Panc1 (cell line): ENCODE measurements at regions not wholly inside any gene's neighbourhood (a gene's known extent, or its start where the extent isn't known, plus 50 kb on each side); places are given as distances from the start of the nearest gene placed in this dataset.

Source experiments
- ATAC-seq: fragments of 200-7000 bp; cut with Tn5 transposase; 2 replicates; pipeline ENCODE4 v1.9.1; 2020; ENCODE audit warnings: mild to moderate bottlenecking, moderate library complexity
- BruUV-seq: library from RNA; stranded (reverse); fragments of 400-500 nt; replicated peaks from 2 replicates; lab custom pipeline; 2021; lab: Mats Ljungman, UMichigan
- CTCF ChIA-PET: fragments of 300-600 bp; sonication (Branson Sonifier 250); formaldehyde crosslinking; loops from one replicate; lab custom pipeline; 2022; ENCODE audit warnings: antibody characterized with exemption; lab: Charles Lee
- POLR2A ChIA-PET: fragments of 300-600 bp; sonication (Branson Sonifier 250); formaldehyde crosslinking; loops from one replicate; lab custom pipeline; 2022; ENCODE audit warnings: antibody characterized with exemption; lab: Charles Lee
- DNase-seq: peaks from one replicate; pipeline ENCODE4 v3.0.0-alpha.2; 2010; ENCODE audit warnings: low read depth, low spot score
- H3K27ac ChIP-seq: 2 replicates; pipeline ENCODE4 v1.5.1; 2011; ENCODE audit warnings: mild to moderate bottlenecking, low read length, inconsistent platforms
- H3K27me3 ChIP-seq: fragments of 200-500 bp; sonication (Bioruptor generic); 2 replicates; pipeline ENCODE4 v1.6.0; 2014; ENCODE audit warnings: low read length, inconsistent platforms; ENCODE audit not compliant: control insufficient read depth, insufficient read depth
- H3K36me3 ChIP-seq: fragments of 200-500 bp; sonication (Bioruptor generic); 2 replicates; pipeline ENCODE4 v1.5.1; 2014; ENCODE audit warnings: inconsistent platforms, mild to moderate bottlenecking, low read length, moderate library complexity; ENCODE audit not compliant: control insufficient read depth, insufficient read depth
- H3K4me1 ChIP-seq: 2 replicates; pipeline ENCODE4 v1.5.1; 2011; ENCODE audit warnings: inconsistent platforms, mild to moderate bottlenecking, low read length, moderate library complexity; ENCODE audit not compliant: control insufficient read depth, insufficient read depth
- H3K4me3 ChIP-seq, 2 experiments: 2 replicates each; pipeline ENCODE4 v1.5.1; 2011 to 2012; ENCODE audit warnings: low read depth in 2 of 2, low read length in 2 of 2, mild to moderate bottlenecking in 2 of 2, inconsistent platforms in 1 of 2, moderate library complexity in 1 of 2
- H3K9me3 ChIP-seq: fragments of 200-500 bp; sonication (Bioruptor generic); 2 replicates; pipeline ENCODE4 v1.5.1; 2014; ENCODE audit warnings: low read depth, mild to moderate bottlenecking, inconsistent platforms, low read length, moderate library complexity; ENCODE audit not compliant: control insufficient read depth, insufficient read depth
- POLR2AphosphoS5 ChIP-seq: IDR thresholded peaks from 2 replicates; pipeline ENCODE4 v1.6.1; 2012; ENCODE audit warnings: mild to moderate bottlenecking, low read depth, low read length, moderate library complexity
- SIN3A ChIP-seq: IDR thresholded peaks from 2 replicates; pipeline ENCODE4 v1.6.1; 2012; ENCODE audit warnings: low read depth, mild to moderate bottlenecking, low read length, moderate library complexity, borderline replicate concordance; ENCODE audit not compliant: insufficient read depth
- TCF7L2 ChIP-seq: IDR thresholded peaks from 2 replicates; pipeline ENCODE4 v1.6.1; 2011; ENCODE audit warnings: mild to moderate bottlenecking, low read depth, low read length, inconsistent platforms
- in situ Hi-C: cut with HindIII; loops from 2 replicates; pipeline ENCODE4 v1.10.0; 2016; ENCODE audit warnings: low sequenced_read_pairs, low pct_unique_long_range_greater_than_20kb
- intact Hi-C: fragments of 100-400 bp; cut with micrococcal nuclease; formaldehyde crosslinking; loops from one replicate; pipeline ENCODE4 v1.10.0; 2022; ENCODE audit not compliant: unreplicated experiment
- TF ChIP-seq, protein P1 (sequence below): fragments of 450-650 bp; IDR thresholded peaks from 2 replicates; pipeline ENCODE4 v1.5.1; 2017; ENCODE audit warnings: mild to moderate bottlenecking
- TF ChIP-seq, protein P2 (sequence below), 2 experiments: IDR thresholded peaks; 2 replicates each; pipeline ENCODE4 v1.6.1; 2011 to 2012; ENCODE audit warnings: low read depth in 2 of 2, control low read depth in 1 of 2, low read length in 1 of 2, mild to moderate bottlenecking in 1 of 2, moderate library complexity in 1 of 2; ENCODE audit not compliant: insufficient read depth in 1 of 2

GRCh38 chr7:25460433-25460832 is 232.1 kb upstream of the NPVF start:
- POLR2A ChIA-PET, result no interaction called here
- TF ChIP-seq, protein P1, sequence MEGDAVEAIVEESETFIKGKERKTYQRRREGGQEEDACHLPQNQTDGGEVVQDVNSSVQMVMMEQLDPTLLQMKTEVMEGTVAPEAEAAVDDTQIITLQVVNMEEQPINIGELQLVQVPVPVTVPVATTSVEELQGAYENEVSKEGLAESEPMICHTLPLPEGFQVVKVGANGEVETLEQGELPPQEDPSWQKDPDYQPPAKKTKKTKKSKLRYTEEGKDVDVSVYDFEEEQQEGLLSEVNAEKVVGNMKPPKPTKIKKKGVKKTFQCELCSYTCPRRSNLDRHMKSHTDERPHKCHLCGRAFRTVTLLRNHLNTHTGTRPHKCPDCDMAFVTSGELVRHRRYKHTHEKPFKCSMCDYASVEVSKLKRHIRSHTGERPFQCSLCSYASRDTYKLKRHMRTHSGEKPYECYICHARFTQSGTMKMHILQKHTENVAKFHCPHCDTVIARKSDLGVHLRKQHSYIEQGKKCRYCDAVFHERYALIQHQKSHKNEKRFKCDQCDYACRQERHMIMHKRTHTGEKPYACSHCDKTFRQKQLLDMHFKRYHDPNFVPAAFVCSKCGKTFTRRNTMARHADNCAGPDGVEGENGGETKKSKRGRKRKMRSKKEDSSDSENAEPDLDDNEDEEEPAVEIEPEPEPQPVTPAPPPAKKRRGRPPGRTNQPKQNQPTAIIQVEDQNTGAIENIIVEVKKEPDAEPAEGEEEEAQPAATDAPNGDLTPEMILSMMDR, result no peak
- TF ChIP-seq SIN3A, result no peak
- TF ChIP-seq, protein P2, sequence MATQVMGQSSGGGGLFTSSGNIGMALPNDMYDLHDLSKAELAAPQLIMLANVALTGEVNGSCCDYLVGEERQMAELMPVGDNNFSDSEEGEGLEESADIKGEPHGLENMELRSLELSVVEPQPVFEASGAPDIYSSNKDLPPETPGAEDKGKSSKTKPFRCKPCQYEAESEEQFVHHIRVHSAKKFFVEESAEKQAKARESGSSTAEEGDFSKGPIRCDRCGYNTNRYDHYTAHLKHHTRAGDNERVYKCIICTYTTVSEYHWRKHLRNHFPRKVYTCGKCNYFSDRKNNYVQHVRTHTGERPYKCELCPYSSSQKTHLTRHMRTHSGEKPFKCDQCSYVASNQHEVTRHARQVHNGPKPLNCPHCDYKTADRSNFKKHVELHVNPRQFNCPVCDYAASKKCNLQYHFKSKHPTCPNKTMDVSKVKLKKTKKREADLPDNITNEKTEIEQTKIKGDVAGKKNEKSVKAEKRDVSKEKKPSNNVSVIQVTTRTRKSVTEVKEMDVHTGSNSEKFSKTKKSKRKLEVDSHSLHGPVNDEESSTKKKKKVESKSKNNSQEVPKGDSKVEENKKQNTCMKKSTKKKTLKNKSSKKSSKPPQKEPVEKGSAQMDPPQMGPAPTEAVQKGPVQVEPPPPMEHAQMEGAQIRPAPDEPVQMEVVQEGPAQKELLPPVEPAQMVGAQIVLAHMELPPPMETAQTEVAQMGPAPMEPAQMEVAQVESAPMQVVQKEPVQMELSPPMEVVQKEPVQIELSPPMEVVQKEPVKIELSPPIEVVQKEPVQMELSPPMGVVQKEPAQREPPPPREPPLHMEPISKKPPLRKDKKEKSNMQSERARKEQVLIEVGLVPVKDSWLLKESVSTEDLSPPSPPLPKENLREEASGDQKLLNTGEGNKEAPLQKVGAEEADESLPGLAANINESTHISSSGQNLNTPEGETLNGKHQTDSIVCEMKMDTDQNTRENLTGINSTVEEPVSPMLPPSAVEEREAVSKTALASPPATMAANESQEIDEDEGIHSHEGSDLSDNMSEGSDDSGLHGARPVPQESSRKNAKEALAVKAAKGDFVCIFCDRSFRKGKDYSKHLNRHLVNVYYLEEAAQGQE (IDR thresholded peaks at IDR 0.05; ENCODE audit: insufficient read depth in 1 of 2, low read depth in 2 of 2, low read length in 1 of 2), result no peak
- TF ChIP-seq POLR2AphosphoS5, result no peak
- no peak for TF ChIP-seq TCF7L2
- no peak overlapping the region for H3K27ac ChIP-seq
- in situ Hi-C loops, result no loop called here
- peaks cover 2% of the 10 kb centered on the region for H3K27me3 ChIP-seq
- H3K36me3 ChIP-seq, result no peaks in the 10 kb centered on the region
- CTCF ChIA-PET, result no interaction called here
- no TSS peak for BruUV-seq
- intact Hi-C loops, result no loop called here
- no peaks in the 10 kb centered on the region for H3K4me1 ChIP-seq
- no peak overlapping the region for H3K4me3 ChIP-seq
- no peaks in the 10 kb centered on the region for H3K9me3 ChIP-seq
- ATAC-seq (no peak), DNase-seq (no peak)

GRCh38 chr7:25469669-25470068 is 241.4 kb upstream of the NPVF start:
- BruUV-seq, result no TSS peak
- ChIA-PET CTCF (no interaction called here), POLR2A (no interaction called here)
- peaks cover 3% of the 10 kb centered on the region; the same call in 1 of the 2 replicates for H3K27me3 ChIP-seq
- no peak overlapping the region for H3K4me3 ChIP-seq
- intact Hi-C loops (no loop called here), in situ Hi-C loops (no loop called here)
- no peaks in the 10 kb centered on the region for H3K36me3 ChIP-seq
- DNase-seq (no peak), ATAC-seq (no peak)
- TF ChIP-seq, protein P2 (IDR thresholded peaks at IDR 0.05; ENCODE audit: insufficient read depth in 1 of 2, low read depth in 2 of 2, low read length in 1 of 2), result no peak
- TF ChIP-seq POLR2AphosphoS5 (no peak), TCF7L2 (no peak), SIN3A (no peak)
- TF ChIP-seq, protein P1, result no peak
- H3K27ac ChIP-seq, result no peak overlapping the region
- no peaks in the 10 kb centered on the region for H3K9me3 ChIP-seq
- H3K4me1 ChIP-seq, result no peaks in the 10 kb centered on the region
